ENCODE measurements at regions not wholly inside any gene's neighbourhood (a gene's known extent, or its start where the extent isn't known, plus 50 kb on each side); places are given as distances from the start of the nearest gene placed in this dataset.

DNA sequence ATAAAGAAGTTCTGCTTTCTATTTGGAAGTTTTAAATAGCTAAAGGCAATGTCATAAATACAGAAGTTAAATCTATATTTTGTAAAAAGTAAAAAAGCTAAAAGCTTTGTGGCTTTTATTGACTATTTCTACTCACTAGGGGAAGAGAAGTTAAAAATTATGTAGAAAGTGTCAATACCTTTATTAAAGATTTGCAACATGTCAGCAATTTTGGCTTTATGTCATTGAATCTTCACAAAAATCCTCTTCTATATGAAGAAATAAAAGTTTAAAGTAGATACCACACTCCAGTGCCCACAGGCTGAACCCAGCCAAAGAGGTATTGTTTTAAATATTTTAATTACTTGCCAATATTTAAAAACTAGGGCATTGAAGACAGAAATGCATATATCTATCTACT is 160.6 kb upstream of the HSF2 start:
- TF ChIP-seq, protein P1, sequence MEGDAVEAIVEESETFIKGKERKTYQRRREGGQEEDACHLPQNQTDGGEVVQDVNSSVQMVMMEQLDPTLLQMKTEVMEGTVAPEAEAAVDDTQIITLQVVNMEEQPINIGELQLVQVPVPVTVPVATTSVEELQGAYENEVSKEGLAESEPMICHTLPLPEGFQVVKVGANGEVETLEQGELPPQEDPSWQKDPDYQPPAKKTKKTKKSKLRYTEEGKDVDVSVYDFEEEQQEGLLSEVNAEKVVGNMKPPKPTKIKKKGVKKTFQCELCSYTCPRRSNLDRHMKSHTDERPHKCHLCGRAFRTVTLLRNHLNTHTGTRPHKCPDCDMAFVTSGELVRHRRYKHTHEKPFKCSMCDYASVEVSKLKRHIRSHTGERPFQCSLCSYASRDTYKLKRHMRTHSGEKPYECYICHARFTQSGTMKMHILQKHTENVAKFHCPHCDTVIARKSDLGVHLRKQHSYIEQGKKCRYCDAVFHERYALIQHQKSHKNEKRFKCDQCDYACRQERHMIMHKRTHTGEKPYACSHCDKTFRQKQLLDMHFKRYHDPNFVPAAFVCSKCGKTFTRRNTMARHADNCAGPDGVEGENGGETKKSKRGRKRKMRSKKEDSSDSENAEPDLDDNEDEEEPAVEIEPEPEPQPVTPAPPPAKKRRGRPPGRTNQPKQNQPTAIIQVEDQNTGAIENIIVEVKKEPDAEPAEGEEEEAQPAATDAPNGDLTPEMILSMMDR (IDR thresholded peaks at IDR 0.05), result no peak
- TF ChIP-seq POLR2A (IDR thresholded peaks at IDR 0.05), result no peak
- TF ChIP-seq POLR2AphosphoS5 (IDR thresholded peaks at IDR 0.05), result no peak

Data from suprapubic skin (tissue), 4 donors.